GM12875 (cell line): ENCODE measurements at regions not wholly inside any gene's neighbourhood (a gene's known extent, or its start where the extent isn't known, plus 50 kb on each side); places are given as distances from the start of the nearest gene placed in this dataset.

Experiments used
- H3K4me3 ChIP-seq: one replicate; pipeline ENCODE4 v1.5.1; 2011; ENCODE audit warnings: low read depth, low read length, control low read depth
- TF ChIP-seq, protein P1 (sequence below): IDR thresholded peaks from 2 replicates; pipeline ENCODE4 v1.5.1; 2011; ENCODE audit warnings: low read depth, mild to moderate bottlenecking, control low read depth, inconsistent platforms, low read length, moderate library complexity, borderline replicate concordance; ENCODE audit not compliant: insufficient read depth

DNA sequence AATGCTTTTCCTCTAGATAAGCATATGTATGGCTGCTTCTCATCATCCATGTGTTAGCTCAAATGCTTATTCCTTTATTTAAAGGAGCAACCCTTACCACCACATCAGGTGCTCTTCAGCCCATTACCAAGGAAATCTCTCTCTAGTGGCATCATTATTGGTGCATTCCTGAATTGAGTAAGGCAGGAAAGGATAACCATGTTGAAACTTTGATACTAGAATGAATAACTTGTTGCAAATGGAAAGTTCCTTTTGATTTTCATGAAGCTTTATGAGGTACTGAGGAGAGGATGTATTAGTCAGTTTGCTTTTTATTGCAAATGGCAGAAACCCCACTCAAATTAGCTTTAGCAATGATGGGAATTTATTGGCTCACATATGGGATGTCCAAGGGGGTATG lies 212.3 kb upstream of the FGF13 start:
- H3K4me3 ChIP-seq: no peak overlapping the region
- TF ChIP-seq, protein P1, sequence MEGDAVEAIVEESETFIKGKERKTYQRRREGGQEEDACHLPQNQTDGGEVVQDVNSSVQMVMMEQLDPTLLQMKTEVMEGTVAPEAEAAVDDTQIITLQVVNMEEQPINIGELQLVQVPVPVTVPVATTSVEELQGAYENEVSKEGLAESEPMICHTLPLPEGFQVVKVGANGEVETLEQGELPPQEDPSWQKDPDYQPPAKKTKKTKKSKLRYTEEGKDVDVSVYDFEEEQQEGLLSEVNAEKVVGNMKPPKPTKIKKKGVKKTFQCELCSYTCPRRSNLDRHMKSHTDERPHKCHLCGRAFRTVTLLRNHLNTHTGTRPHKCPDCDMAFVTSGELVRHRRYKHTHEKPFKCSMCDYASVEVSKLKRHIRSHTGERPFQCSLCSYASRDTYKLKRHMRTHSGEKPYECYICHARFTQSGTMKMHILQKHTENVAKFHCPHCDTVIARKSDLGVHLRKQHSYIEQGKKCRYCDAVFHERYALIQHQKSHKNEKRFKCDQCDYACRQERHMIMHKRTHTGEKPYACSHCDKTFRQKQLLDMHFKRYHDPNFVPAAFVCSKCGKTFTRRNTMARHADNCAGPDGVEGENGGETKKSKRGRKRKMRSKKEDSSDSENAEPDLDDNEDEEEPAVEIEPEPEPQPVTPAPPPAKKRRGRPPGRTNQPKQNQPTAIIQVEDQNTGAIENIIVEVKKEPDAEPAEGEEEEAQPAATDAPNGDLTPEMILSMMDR: no peak

DNA sequence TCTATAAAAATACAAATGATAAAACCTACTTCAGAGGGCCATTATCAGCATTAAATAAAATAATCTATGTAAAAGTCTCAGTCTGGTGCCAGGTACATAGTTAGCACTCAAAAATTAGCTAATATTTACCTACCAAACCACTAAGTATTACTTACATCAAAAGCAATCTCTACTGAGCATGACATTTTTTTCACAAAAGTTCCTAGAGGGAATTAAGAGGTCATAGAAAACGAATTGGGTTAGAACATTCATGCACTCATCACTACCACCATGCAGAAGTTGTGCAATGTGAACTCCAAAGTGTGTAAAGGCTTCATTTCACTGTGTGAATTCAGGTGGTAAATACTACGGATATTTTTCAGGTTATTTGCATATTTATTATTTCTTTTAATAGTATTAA lies 209.5 kb upstream of the FGF13 start:
- TF ChIP-seq, protein P1: no peak
- no peak overlapping the region for H3K4me3 ChIP-seq

DNA sequence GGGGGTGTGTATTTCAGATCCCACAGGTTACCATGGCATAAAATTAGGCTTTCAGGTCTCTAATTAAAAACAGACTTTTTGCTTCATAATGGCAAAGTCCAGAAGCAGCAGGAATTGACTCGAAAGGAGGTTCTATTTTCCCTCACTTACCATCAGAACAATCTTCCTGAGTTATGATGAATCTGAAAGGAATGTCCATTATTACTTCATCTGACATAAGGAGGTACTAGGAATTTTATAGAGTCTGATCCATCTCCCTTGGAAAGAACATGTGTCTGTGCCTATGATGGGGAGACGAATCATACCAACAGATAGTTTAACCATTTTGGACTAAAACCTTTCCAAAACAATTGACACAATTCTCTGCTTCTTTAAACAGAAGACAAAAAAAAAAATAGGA lies 206.3 kb upstream of the FGF13 start:
- TF ChIP-seq, protein P1: no peak
- H3K4me3 ChIP-seq: no peak overlapping the region

DNA sequence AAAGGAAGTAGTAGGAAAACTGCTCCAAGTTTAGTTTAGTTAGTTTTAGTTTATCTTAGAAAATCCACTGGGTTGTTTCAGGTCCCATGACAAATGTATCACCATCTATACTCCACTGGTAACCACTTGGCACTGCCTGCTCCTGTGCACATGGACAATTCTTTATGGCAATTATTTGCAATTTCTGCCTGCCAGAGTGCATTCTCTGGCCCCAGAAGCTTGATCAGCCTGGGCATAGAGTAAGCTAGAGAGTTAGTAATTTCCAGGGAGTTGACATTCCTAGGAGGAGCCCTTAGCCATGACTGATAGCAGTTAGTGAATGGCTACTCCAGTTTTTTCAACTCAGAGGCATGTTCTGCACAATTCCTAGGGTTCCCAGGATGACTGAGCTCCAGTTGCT lies 203.2 kb upstream of the FGF13 start:
- H3K4me3 ChIP-seq: no peak overlapping the region
- TF ChIP-seq, protein P1: no peak

DNA sequence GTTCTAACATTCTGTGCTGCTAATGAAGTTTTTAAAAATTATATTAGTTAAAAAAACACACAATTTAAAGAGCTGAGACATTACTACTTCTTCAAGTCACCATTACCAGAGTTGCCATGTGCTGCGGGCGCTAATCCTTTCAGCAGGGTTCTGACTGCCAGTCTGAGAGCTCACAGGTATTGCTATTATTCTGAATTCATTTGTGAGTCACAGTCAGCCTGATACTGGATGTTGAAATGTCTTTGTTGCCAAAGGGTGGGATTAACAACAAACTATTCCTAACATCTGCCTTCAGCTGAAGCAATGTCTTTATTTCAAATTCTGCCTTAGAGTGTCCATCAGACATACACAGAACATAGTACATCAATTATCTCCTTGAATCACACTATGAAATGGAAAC lies 197.1 kb upstream of the FGF13 start:
- no peak overlapping the region for H3K4me3 ChIP-seq
- TF ChIP-seq, protein P1: no peak

DNA sequence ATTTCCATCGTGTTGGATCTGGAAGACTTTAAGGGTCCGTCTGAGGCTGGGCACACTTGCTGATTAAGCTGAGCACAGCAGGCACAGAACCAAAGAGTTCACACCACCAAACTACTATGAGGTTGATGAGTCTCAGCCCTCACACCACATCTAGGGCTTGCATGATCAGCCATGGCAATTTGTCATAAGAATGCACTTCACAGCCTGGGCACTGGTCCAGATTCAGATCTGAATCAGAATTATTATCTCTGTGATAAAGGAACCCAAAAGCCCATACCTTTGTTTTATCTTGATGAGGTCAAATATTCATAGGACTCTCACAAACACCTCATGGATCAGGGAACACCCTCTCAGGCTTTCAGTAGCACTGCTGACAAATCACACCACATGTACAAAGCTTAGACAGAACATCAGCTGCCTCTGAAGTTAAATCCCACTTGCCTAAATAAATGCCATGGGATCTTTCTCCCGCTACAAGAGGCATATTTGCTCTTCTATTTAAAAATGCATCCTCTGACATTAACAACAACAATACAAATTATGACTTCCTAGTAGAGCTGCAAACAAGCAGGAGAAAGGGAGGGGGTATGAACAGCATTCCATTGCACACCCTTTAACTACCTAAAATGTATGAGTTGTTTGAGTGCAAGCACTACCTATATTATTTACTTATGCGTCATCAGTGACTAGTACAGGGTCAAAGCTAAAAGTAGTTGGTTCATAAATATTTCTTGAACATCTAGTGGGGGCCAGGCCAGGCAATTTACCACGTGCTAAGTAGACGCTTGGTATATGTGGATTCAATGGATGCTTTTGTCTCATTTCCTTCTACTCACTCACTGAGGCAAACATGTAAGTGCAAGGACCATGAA lies 186.3 kb upstream of the FGF13 start:
- H3K4me3 ChIP-seq: no peak overlapping the region
- TF ChIP-seq, protein P1: no peak

DNA sequence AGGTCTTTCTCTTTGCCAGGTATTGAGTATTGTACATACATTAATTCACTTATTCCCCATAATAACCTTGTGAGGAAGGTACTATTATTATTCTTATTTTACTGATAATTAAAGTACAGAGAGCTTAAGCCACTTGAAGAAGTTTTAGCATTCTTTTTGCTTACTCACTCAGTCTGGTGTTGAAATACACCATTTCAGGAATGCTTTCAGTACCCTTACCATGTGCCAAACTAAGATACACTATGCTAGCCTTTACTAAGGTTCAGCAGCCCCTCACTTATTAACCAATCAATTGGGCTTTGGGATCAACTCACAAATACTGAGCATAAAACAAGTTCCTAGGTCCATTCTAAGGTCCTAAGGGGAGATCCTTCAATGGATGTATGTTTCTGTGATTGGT lies 179.0 kb upstream of the FGF13 start:
- no peak overlapping the region for H3K4me3 ChIP-seq
- TF ChIP-seq, protein P1: no peak
